ENCODE measurements at regions not wholly inside any gene's neighbourhood (a gene's known extent, or its start where the extent isn't known, plus 50 kb on each side); places are given as distances from the start of the nearest gene placed in this dataset.

DNA sequence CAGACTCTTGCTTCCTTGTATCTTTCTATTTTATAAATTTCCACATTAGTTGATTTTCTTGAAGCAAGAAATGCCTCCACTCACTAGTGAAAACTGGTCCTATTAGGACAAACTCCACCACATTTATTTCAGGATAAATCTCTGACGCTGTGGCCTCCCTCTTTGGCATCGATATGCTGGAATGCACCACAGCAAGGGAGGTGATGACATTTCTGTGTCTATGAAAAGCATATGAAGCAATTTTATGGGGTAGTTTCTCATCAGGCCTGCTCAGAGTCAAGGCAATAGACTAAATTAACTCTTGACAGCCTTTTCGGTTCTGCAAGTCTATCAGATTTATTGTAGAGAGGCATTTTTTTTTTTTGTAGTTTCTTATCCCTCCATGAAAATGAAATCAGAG is 304.4 kb downstream of the ZEB1 start:
- no peak for ATAC-seq
- FAIRE-seq: no peak
- TF ChIP-seq FOSL2 (IDR thresholded peaks at IDR 0.05) (no peak), FOSL2 (CRISPR knock-in tag; IDR thresholded peaks at IDR 0.05) (no peak), FOXS1 (CRISPR knock-in tag; IDR thresholded peaks at IDR 0.05) (no peak), CBX8 (IDR thresholded peaks at IDR 0.05) (no peak), POLR2A (IDR thresholded peaks at IDR 0.05; ENCODE audit: low read length) (no peak), ZFP36 (IDR thresholded peaks at IDR 0.05; ENCODE audit: borderline replicate concordance, partially characterized antibody) (no peak), SREBF2 (IDR thresholded peaks at IDR 0.05) (no peak), POLR2AphosphoS2 (conservative IDR thresholded peaks at IDR 0.05; ENCODE audit: low read length) (no peak), HEYL (CRISPR knock-in tag; IDR thresholded peaks at IDR 0.05) (no peak), PHF8 (IDR thresholded peaks at IDR 0.05; ENCODE audit: borderline replicate concordance, low read depth) (no peak), RCOR1 (IDR thresholded peaks at IDR 0.05; ENCODE audit: low read depth, low read length) (no peak), JUNB (IDR thresholded peaks at IDR 0.05) (no peak)
- TF ChIP-seq, protein P1, sequence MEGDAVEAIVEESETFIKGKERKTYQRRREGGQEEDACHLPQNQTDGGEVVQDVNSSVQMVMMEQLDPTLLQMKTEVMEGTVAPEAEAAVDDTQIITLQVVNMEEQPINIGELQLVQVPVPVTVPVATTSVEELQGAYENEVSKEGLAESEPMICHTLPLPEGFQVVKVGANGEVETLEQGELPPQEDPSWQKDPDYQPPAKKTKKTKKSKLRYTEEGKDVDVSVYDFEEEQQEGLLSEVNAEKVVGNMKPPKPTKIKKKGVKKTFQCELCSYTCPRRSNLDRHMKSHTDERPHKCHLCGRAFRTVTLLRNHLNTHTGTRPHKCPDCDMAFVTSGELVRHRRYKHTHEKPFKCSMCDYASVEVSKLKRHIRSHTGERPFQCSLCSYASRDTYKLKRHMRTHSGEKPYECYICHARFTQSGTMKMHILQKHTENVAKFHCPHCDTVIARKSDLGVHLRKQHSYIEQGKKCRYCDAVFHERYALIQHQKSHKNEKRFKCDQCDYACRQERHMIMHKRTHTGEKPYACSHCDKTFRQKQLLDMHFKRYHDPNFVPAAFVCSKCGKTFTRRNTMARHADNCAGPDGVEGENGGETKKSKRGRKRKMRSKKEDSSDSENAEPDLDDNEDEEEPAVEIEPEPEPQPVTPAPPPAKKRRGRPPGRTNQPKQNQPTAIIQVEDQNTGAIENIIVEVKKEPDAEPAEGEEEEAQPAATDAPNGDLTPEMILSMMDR (IDR thresholded peaks at IDR 0.05): no peak
- TF ChIP-seq, protein P2, sequence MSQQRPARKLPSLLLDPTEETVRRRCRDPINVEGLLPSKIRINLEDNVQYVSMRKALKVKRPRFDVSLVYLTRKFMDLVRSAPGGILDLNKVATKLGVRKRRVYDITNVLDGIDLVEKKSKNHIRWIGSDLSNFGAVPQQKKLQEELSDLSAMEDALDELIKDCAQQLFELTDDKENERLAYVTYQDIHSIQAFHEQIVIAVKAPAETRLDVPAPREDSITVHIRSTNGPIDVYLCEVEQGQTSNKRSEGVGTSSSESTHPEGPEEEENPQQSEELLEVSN (IDR thresholded peaks at IDR 0.05; ENCODE audit: borderline replicate concordance, low read depth): no peak
- TF ChIP-seq, protein P3, sequence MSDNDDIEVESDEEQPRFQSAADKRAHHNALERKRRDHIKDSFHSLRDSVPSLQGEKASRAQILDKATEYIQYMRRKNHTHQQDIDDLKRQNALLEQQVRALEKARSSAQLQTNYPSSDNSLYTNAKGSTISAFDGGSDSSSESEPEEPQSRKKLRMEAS (IDR thresholded peaks at IDR 0.05): no peak
- TF ChIP-seq, protein P4, sequence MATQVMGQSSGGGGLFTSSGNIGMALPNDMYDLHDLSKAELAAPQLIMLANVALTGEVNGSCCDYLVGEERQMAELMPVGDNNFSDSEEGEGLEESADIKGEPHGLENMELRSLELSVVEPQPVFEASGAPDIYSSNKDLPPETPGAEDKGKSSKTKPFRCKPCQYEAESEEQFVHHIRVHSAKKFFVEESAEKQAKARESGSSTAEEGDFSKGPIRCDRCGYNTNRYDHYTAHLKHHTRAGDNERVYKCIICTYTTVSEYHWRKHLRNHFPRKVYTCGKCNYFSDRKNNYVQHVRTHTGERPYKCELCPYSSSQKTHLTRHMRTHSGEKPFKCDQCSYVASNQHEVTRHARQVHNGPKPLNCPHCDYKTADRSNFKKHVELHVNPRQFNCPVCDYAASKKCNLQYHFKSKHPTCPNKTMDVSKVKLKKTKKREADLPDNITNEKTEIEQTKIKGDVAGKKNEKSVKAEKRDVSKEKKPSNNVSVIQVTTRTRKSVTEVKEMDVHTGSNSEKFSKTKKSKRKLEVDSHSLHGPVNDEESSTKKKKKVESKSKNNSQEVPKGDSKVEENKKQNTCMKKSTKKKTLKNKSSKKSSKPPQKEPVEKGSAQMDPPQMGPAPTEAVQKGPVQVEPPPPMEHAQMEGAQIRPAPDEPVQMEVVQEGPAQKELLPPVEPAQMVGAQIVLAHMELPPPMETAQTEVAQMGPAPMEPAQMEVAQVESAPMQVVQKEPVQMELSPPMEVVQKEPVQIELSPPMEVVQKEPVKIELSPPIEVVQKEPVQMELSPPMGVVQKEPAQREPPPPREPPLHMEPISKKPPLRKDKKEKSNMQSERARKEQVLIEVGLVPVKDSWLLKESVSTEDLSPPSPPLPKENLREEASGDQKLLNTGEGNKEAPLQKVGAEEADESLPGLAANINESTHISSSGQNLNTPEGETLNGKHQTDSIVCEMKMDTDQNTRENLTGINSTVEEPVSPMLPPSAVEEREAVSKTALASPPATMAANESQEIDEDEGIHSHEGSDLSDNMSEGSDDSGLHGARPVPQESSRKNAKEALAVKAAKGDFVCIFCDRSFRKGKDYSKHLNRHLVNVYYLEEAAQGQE (IDR thresholded peaks at IDR 0.05): no peak

DNA sequence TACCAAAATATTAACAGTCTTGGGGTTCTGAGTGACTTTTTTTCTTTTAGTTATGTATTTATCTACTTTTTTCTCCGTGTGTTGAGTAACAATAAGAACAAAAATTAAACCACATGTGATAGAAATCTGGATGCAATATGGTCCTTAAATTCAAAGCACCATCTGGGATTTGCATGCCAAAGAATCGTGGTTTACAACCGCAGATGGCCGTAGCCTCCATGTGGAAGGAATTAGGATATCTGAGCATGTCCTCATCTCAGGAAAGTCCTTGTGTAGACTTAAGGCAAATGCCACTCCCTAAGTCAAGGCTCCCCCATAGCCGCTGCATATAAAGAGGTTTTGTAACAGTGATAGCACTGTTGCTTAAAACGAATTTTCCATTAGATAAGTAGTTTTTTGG is 304.0 kb downstream of the ZEB1 start:
- FAIRE-seq (no peak), ATAC-seq (no peak), DNase-seq (ENCODE audit: low read depth in 1 of 2, low spot score in 1 of 2) (no peak)
- Histone ChIP-seq H3K4me2 (no peak overlapping the region), H3K4me1 (no peaks in the 10 kb centered on the region), H3K9me3 (peaks cover 39% of the 10 kb centered on the region), H3K4me3 (no peak overlapping the region), H3K27ac (no peak overlapping the region)
- POLR2A ChIA-PET: no interaction called here
- WGBS (ENCODE audit: missing lambda C conversion rate): 61% methylated on average over 6 of the region's 6 CpGs
- CTCF ChIA-PET: no interaction called here
- TF ChIP-seq RARB (CRISPR knock-in tag; IDR thresholded peaks at IDR 0.05) (no peak), POLR2AphosphoS2 (conservative IDR thresholded peaks at IDR 0.05; ENCODE audit: low read length) (no peak), EHF (CRISPR knock-in tag; IDR thresholded peaks at IDR 0.05) (no peak), MAFK (IDR thresholded peaks at IDR 0.05; ENCODE audit: partially characterized antibody) (no peak), HDAC2 (IDR thresholded peaks at IDR 0.05) (no peak), GATA3 (IDR thresholded peaks at IDR 0.05; ENCODE audit: borderline replicate concordance) (no peak), HOXB5 (CRISPR knock-in tag; IDR thresholded peaks at IDR 0.05) (no peak), HOXB13 (CRISPR knock-in tag; IDR thresholded peaks at IDR 0.05; ENCODE audit: low read depth) (no peak), MYC (IDR thresholded peaks at IDR 0.05; ENCODE audit: borderline replicate concordance, low read length) (no peak), FOSB (CRISPR knock-in tag; IDR thresholded peaks at IDR 0.05) (no peak)
- TF ChIP-seq, protein P3 (IDR thresholded peaks at IDR 0.05): no peak
- TF ChIP-seq, protein P4 (IDR thresholded peaks at IDR 0.05): no peak
- TF ChIP-seq, protein P5, sequence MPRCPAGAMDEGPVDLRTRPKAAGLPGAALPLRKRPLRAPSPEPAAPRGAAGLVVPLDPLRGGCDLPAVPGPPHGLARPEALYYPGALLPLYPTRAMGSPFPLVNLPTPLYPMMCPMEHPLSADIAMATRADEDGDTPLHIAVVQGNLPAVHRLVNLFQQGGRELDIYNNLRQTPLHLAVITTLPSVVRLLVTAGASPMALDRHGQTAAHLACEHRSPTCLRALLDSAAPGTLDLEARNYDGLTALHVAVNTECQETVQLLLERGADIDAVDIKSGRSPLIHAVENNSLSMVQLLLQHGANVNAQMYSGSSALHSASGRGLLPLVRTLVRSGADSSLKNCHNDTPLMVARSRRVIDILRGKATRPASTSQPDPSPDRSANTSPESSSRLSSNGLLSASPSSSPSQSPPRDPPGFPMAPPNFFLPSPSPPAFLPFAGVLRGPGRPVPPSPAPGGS (IDR thresholded peaks at IDR 0.05): no peak
- TF ChIP-seq, protein P6, sequence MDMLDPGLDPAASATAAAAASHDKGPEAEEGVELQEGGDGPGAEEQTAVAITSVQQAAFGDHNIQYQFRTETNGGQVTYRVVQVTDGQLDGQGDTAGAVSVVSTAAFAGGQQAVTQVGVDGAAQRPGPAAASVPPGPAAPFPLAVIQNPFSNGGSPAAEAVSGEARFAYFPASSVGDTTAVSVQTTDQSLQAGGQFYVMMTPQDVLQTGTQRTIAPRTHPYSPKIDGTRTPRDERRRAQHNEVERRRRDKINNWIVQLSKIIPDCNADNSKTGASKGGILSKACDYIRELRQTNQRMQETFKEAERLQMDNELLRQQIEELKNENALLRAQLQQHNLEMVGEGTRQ (IDR thresholded peaks at IDR 0.05): no peak

More for the DNA sequence above, 304.4 kb downstream of the ZEB1 start:
- peaks cover 39% of the 10 kb centered on the region for H3K9me3 ChIP-seq
- WGBS (ENCODE audit: missing lambda C conversion rate): 39% methylated on average over 3 of the region's 3 CpGs
- ChIA-PET CTCF (no interaction called here), POLR2A (no interaction called here)
- H3K27ac ChIP-seq: no peak overlapping the region
- H3K4me1 ChIP-seq: no peaks in the 10 kb centered on the region
- no peak overlapping the region for H3K4me3 ChIP-seq
- no peak for DNase-seq (ENCODE audit: low read depth in 1 of 2, low spot score in 1 of 2)
- no peak overlapping the region for H3K4me2 ChIP-seq
